NCI-H2227 (cell line): ENCODE measurements at regions not wholly inside any gene's neighbourhood (a gene's known extent, or its start where the extent isn't known, plus 50 kb on each side); places are given as distances from the start of the nearest gene placed in this dataset.

Experiments
- DNase-seq: peaks from one replicate; lab custom pipeline; 2025; ENCODE audit not compliant: unreplicated experiment; lab: John Stamatoyannopoulos, UW

GRCh38 chr3:13715167-13715954 is 164.5 kb downstream of the WNT7A start:
- no peak for DNase-seq

GRCh38 chr3:13714251-13714916 is 165.5 kb downstream of the FBLN2 start:
- no peak for DNase-seq

- DNase-seq: no peak
These were observed 164.5 kb downstream of the FBLN2 start for GRCh38 chr3:13713396-13713795.

GRCh38 chr3:13712682-13713180 is 163.8 kb downstream of the FBLN2 start:
- DNase-seq: no peak

GRCh38 chr3:13711911-13712650 is 163.2 kb downstream of the FBLN2 start:
- no peak for DNase-seq

- no peak for DNase-seq
These were observed 161.3 kb downstream of the FBLN2 start for GRCh38 chr3:13710251-13710650.

- no peak for DNase-seq
These were observed 160.8 kb downstream of the FBLN2 start for GRCh38 chr3:13709706-13710105.

GRCh38 chr3:13708871-13709595 is 160.1 kb downstream of the FBLN2 start:
- DNase-seq: no peak

- DNase-seq: no peak
These were observed 159.4 kb downstream of the FBLN2 start for GRCh38 chr3:13708301-13708700.

- DNase-seq: no peak
These were observed 158.5 kb downstream of the FBLN2 start for GRCh38 chr3:13707456-13707855.

- no peak for DNase-seq
These were observed 158.0 kb downstream of the FBLN2 start for GRCh38 chr3:13706886-13707285.

GRCh38 chr3:13706451-13706850 is 157.5 kb downstream of the FBLN2 start:
- DNase-seq: no peak

- no peak for DNase-seq
These were observed 156.9 kb downstream of the FBLN2 start for GRCh38 chr3:13705702-13706280.

GRCh38 chr3:13705051-13705450 is 156.1 kb downstream of the FBLN2 start:
- no peak for DNase-seq

GRCh38 chr3:13704174-13704573 is 155.2 kb downstream of the FBLN2 start:
- no peak for DNase-seq

GRCh38 chr3:13703071-13703470 is 154.1 kb downstream of the FBLN2 start:
- DNase-seq: no peak

- DNase-seq: no peak
These were observed 153.4 kb downstream of the FBLN2 start for GRCh38 chr3:13702286-13702685.

- DNase-seq: no peak
These were observed 152.0 kb downstream of the FBLN2 start for GRCh38 chr3:13700889-13701288.

- no peak for DNase-seq
These were observed 151.4 kb downstream of the FBLN2 start for GRCh38 chr3:13700362-13700761.

GRCh38 chr3:13696699-13697098 is 147.8 kb downstream of the FBLN2 start:
- DNase-seq: no peak

GRCh38 chr3:13693441-13693840 is 144.5 kb downstream of the FBLN2 start:
- DNase-seq: no peak
